CD14-positive monocyte (primary cell): ENCODE measurements at regions not wholly inside any gene's neighbourhood (a gene's known extent, or its start where the extent isn't known, plus 50 kb on each side); places are given as distances from the start of the nearest gene placed in this dataset.

ENCODE experiments used
- DNase-seq, 3 donors: peaks; one replicate each; pipeline ENCODE4 v3.0.0-alpha.2; 2011 to 2022
- H2AFZ ChIP-seq: 2 replicates; pipeline ENCODE4 v1.6.0; 2012; ENCODE audit warnings: mild to moderate bottlenecking, low read depth, low read length, inconsistent platforms; ENCODE audit not compliant: insufficient read depth, poor library complexity, severe bottlenecking
- H3K27ac ChIP-seq, 2 donors: 1 replicate in 1 of 2; 2 replicates in 1 of 2; pipeline ENCODE4 v1.5.1; 2012 to 2013; ENCODE audit warnings: low read length in 2 of 2, control low read depth in 1 of 2, inconsistent platforms in 1 of 2, low read depth in 1 of 2, mild to moderate bottlenecking in 1 of 2
- H3K27me3 ChIP-seq, 2 donors: one replicate each; pipeline versions ENCODE4 v1.6.0 to v1.6.1; 2011 to 2013; ENCODE audit warnings: low read length in 2 of 2; ENCODE audit not compliant: control insufficient read depth in 2 of 2, insufficient read depth in 2 of 2
- H3K36me3 ChIP-seq, 2 donors: replicated peaks in 1 of 2; 1 replicate in 1 of 2; 2 replicates in 1 of 2; pipeline versions ENCODE4 v1.5.1 to v1.6.1; 2012 to 2013; ENCODE audit warnings: low read length in 2 of 2, control low read depth in 1 of 2, inconsistent platforms in 1 of 2, mild to moderate bottlenecking in 1 of 2; ENCODE audit not compliant: insufficient read depth in 2 of 2, control insufficient read depth in 1 of 2
- H3K4me1 ChIP-seq, 2 donors: 1 replicate in 1 of 2; 2 replicates in 1 of 2; pipeline versions ENCODE4 v1.5.1 to v1.6.1; 2012 to 2013; ENCODE audit warnings: low read length in 2 of 2, control low read depth in 1 of 2, inconsistent platforms in 1 of 2, mild to moderate bottlenecking in 1 of 2, moderate library complexity in 1 of 2; ENCODE audit not compliant: insufficient read depth in 2 of 2, control insufficient read depth in 1 of 2
- H3K4me2 ChIP-seq: replicated peaks from 2 replicates; pipeline ENCODE3; 2012; ENCODE audit warnings: low read length, moderate library complexity, mild to moderate bottlenecking; ENCODE audit not compliant: poor library complexity, severe bottlenecking; ENCODE audit errors: extremely low read depth
- H3K4me3 ChIP-seq, 3 experiments: fragments of 200-600 bp in 1 of 3; sonication (generic) in 1 of 3; replicated peaks in 1 of 3; 1 replicate in 2 of 3; 2 replicates in 1 of 3; pipeline ENCODE4 v1.5.1; 2011 to 2013; ENCODE audit warnings: low read length in 3 of 3, mild to moderate bottlenecking in 3 of 3, control low read depth in 2 of 3, low read depth in 2 of 3, inconsistent platforms in 1 of 3, moderate library complexity in 1 of 3
- H3K79me2 ChIP-seq: 2 replicates; pipeline ENCODE4 v1.6.0; 2012; ENCODE audit warnings: mild to moderate bottlenecking, control low read depth, inconsistent platforms, low read length, moderate library complexity; ENCODE audit not compliant: insufficient read depth
- H3K9ac ChIP-seq: 2 replicates; pipeline ENCODE4 v1.6.0; 2017; ENCODE audit warnings: low read length, mild to moderate bottlenecking; ENCODE audit not compliant: insufficient read depth, poor library complexity, severe bottlenecking
- H3K9me3 ChIP-seq, 2 donors: replicated peaks in 1 of 2; 1 replicate in 1 of 2; 2 replicates in 1 of 2; pipeline versions ENCODE4 v1.5.1 to v1.6.1; 2012 to 2013; ENCODE audit warnings: low read length in 2 of 2, control low read depth in 1 of 2; ENCODE audit not compliant: control insufficient read depth in 1 of 2, insufficient read depth in 1 of 2
- H4K20me1 ChIP-seq: 2 replicates; pipeline ENCODE4 v1.6.0; 2012; ENCODE audit warnings: mild to moderate bottlenecking, low read length, control low read depth, moderate library complexity; ENCODE audit not compliant: insufficient read depth
- H3K27ac Mint-ChIP-seq, 7 donors: one replicate each; pipeline ENCODE4 v1.8.0; 2020; ENCODE audit warnings: mild to moderate bottlenecking in 7 of 7, mixed read lengths in 7 of 7, moderate library complexity in 6 of 7, inconsistent platforms in 2 of 7
- H3K27me3 Mint-ChIP-seq, 3 donors: one replicate each; pipeline ENCODE4 v1.8.0; 2021 to 2022; ENCODE audit warnings: low read depth in 3 of 3, mild to moderate bottlenecking in 3 of 3, mixed read lengths in 3 of 3, moderate library complexity in 3 of 3, inconsistent platforms in 1 of 3
- H3K36me3 Mint-ChIP-seq, 2 donors: one replicate each; pipeline ENCODE4 v1.8.0; 2020; ENCODE audit warnings: mixed read lengths in 2 of 2, inconsistent platforms in 1 of 2, mild to moderate bottlenecking in 1 of 2
- H3K4me1 Mint-ChIP-seq: one replicate; pipeline ENCODE4 v1.8.0; 2020; ENCODE audit warnings: mild to moderate bottlenecking, mixed read lengths
- H3K4me3 Mint-ChIP-seq, 2 donors: one replicate each; pipeline ENCODE4 v1.8.0; 2020; ENCODE audit warnings: mild to moderate bottlenecking in 2 of 2, mixed read lengths in 2 of 2, moderate library complexity in 1 of 2
- H3K9me3 Mint-ChIP-seq, 7 donors: one replicate each; pipeline ENCODE4 v1.8.0; 2020 to 2022; ENCODE audit warnings: mixed read lengths in 7 of 7, mild to moderate bottlenecking in 6 of 7, moderate library complexity in 6 of 7, inconsistent platforms in 2 of 7
- WGBS: methylation state at CpG from one replicate; pipeline ENCODE4 v1.1.5; 2013; ENCODE audit warnings: missing lambda C conversion rate; ENCODE audit not compliant: insufficient coverage; 5-methylcytosine and 5-hydroxymethylcytosine counted together
- intact Hi-C, 2 donors: fragments of 100-400 bp; cut with micrococcal nuclease; formaldehyde crosslinking; loops; one replicate each; pipeline versions ENCODE4 v1.15.0 to v1.15.1; 2023
- TF ChIP-seq, protein P1 (sequence below): fragments of 200-600 bp; IDR thresholded peaks from one replicate; pipeline ENCODE4 v1.8.0; 2022; ENCODE audit warnings: antibody characterized with exemption, mild to moderate bottlenecking

DNA sequence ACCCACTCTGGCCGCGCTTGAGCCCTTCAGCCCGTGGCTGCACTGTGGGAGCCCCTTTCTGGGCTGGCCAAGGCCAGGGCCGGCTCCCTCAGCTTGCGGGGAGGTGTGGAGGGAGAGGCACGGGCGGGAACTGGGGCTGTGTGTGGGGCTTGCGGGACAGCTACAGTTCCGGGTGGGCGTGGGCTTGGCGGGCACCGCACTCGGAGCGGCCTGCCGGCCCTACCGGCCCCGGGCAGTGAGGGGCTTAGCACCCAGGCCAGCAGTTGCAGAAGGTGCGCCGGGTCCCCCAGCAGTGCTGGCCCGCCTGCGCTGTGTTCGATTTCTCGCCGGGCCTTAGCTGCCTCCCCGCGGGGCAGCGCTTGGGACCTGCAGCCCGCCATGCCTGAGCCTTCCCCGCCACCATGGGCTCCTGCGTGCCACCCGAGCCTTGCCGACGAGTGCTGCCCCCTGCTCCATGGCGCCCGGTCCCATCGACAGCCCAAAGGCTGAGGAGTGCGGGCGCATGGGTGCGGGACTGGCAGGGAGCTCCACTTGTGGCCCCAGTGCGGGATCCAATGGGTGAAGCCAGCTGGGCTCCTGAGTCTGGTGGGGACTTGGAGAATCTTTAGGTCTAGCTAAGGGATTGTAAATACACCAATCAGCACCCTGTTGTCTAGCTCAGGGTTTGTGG lies 173.7 kb upstream of the FIGN start:
- Histone ChIP-seq H3K79me2 (no peaks in the 10 kb centered on the region), H3K9ac (no peak overlapping the region), H2AFZ (no peak overlapping the region), H3K36me3 (no peaks in the 10 kb centered on the region), H3K27ac (no peak overlapping the region), H3K4me2 (no peak overlapping the region), H3K4me1 (no peaks in the 10 kb centered on the region), H4K20me1 (no peaks in the 10 kb centered on the region), H3K9me3 (peaks cover 18 to 37% of the 10 kb centered on the region in 2 donors), H3K4me3 (no peak overlapping the region), H3K27me3 (no peaks in the 10 kb centered on the region)
- no peak for DNase-seq
- intact Hi-C loops = no loop called here
- H3K27ac Mint-ChIP-seq = no peak overlapping the region
- H3K9me3 Mint-ChIP-seq = peaks cover 2 to 26% (median 9%) of the 10 kb centered on the region in 7 donors
- H3K36me3 Mint-ChIP-seq = no peaks in the 10 kb centered on the region
- no peaks in the 10 kb centered on the region for H3K4me1 Mint-ChIP-seq
- TF ChIP-seq, protein P1, sequence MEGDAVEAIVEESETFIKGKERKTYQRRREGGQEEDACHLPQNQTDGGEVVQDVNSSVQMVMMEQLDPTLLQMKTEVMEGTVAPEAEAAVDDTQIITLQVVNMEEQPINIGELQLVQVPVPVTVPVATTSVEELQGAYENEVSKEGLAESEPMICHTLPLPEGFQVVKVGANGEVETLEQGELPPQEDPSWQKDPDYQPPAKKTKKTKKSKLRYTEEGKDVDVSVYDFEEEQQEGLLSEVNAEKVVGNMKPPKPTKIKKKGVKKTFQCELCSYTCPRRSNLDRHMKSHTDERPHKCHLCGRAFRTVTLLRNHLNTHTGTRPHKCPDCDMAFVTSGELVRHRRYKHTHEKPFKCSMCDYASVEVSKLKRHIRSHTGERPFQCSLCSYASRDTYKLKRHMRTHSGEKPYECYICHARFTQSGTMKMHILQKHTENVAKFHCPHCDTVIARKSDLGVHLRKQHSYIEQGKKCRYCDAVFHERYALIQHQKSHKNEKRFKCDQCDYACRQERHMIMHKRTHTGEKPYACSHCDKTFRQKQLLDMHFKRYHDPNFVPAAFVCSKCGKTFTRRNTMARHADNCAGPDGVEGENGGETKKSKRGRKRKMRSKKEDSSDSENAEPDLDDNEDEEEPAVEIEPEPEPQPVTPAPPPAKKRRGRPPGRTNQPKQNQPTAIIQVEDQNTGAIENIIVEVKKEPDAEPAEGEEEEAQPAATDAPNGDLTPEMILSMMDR = no peak
- no peak overlapping the region for H3K4me3 Mint-ChIP-seq
- no peaks in the 10 kb centered on the region for H3K27me3 Mint-ChIP-seq
- 98% methylated on average over 35 of the region's 40 CpGs for WGBS

DNA sequence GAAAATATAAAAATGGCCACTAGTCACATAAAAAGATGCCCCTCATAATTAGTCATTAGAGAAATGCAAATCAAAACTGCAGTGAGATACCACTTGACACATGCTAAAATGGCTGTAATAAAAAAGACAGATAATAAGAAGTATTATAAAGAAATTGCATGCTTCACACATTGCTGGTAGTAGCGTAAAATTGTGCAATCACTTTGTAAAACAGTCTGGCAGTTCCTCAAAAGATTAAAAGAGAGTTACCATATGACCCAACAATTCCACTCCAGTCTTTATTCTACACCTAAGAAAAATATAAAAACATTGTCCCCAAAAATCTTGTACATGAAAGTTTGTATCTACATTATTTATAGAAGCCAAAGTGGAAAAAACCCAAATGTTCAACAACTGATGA lies 170.6 kb upstream of the FIGN start:
- no peak for DNase-seq
- TF ChIP-seq, protein P1 = no peak
- Histone ChIP-seq H3K9me3 (peaks cover 12 to 14% of the 10 kb centered on the region in 2 donors), H2AFZ (no peak overlapping the region), H3K4me2 (no peak overlapping the region), H3K36me3 (no peaks in the 10 kb centered on the region), H3K9ac (no peak overlapping the region), H3K79me2 (no peaks in the 10 kb centered on the region), H4K20me1 (no peaks in the 10 kb centered on the region), H3K27me3 (no peaks in the 10 kb centered on the region), H3K27ac (no peak overlapping the region), H3K4me3 (no peak overlapping the region), H3K4me1 (no peaks in the 10 kb centered on the region)
- Mint-ChIP-seq H3K4me1 (no peaks in the 10 kb centered on the region), H3K9me3 (peaks cover 0 to 18% (median 4%) of the 10 kb centered on the region in 7 donors), H3K27me3 (no peaks in the 10 kb centered on the region), H3K36me3 (no peaks in the 10 kb centered on the region), H3K4me3 (no peak overlapping the region), H3K27ac (no peak overlapping the region)
- no CpG with 5 or more reads among the region's 1 CpG for WGBS
- intact Hi-C loops = no loop called here
